Spleen (tissue), 11 donors: ENCODE measurements at regions not wholly inside any gene's neighbourhood (a gene's known extent, or its start where the extent isn't known, plus 50 kb on each side); places are given as distances from the start of the nearest gene placed in this dataset.

ENCODE experiments used
- DNase-seq: peaks from one replicate; pipeline ENCODE4 v3.0.0-alpha.2; 2020
- H3K27ac ChIP-seq, 8 donors: fragments of 200-600 bp; sonication (generic) in 7 of 8; 1 replicate in 4 of 8; 2 replicates in 4 of 8; pipeline versions ENCODE4 v1.5.0 to v1.8.0; 2016 to 2021; ENCODE audit warnings: inconsistent platforms in 4 of 8, mild to moderate bottlenecking in 4 of 8, moderate library complexity in 1 of 8
- H3K27me3 ChIP-seq, 7 donors: fragments of 200-600 bp; sonication (generic) in 6 of 7; replicated peaks in 1 of 7; 1 replicate in 4 of 7; 2 replicates in 3 of 7; pipeline versions ENCODE4 v1.5.0 to v1.8.0; 2016 to 2021; ENCODE audit warnings: inconsistent platforms in 3 of 7, mild to moderate bottlenecking in 1 of 7
- H3K36me3 ChIP-seq, 6 donors: fragments of 200-600 bp; sonication (generic) in 5 of 6; 1 replicate in 4 of 6; 2 replicates in 2 of 6; pipeline versions ENCODE4 v1.5.0 to v1.8.0; 2016 to 2021; ENCODE audit warnings: inconsistent platforms in 2 of 6
- H3K4me1 ChIP-seq, 6 donors: fragments of 200-600 bp; sonication (generic) in 5 of 6; 1 replicate in 3 of 6; 2 replicates in 3 of 6; pipeline versions ENCODE4 v1.5.0 to v1.8.0; 2016 to 2021; ENCODE audit warnings: inconsistent platforms in 3 of 6
- H3K4me3 ChIP-seq, 8 donors: fragments of 200-600 bp; sonication (generic) in 7 of 8; 1 replicate in 4 of 8; 2 replicates in 4 of 8; pipeline versions ENCODE4 v1.5.0 to v1.8.0; 2016 to 2021; ENCODE audit warnings: inconsistent platforms in 4 of 8, mild to moderate bottlenecking in 4 of 8, moderate library complexity in 2 of 8
- H3K9me3 ChIP-seq, 8 donors: fragments of 200-600 bp; sonication (generic) in 7 of 8; 1 replicate in 4 of 8; 2 replicates in 4 of 8; pipeline versions ENCODE4 v1.5.0 to v1.8.0; 2016 to 2021; ENCODE audit warnings: inconsistent platforms in 4 of 8
- CTCF ChIP-seq, 11 experiments: fragments of 200-600 bp in 7 of 11; fragments of 450-650 bp in 4 of 11; sonication (generic) in 4 of 11; IDR thresholded peaks in 8 of 11; conservative IDR thresholded peaks in 3 of 11; 1 replicate in 7 of 11; 2 replicates in 4 of 11; pipeline versions ENCODE4 v1.4.0 to v1.8.0; 2016 to 2021; ENCODE audit warnings: antibody characterized with exemption in 11 of 11, inconsistent platforms in 4 of 11, mild to moderate bottlenecking in 1 of 11
- POLR2A ChIP-seq, 3 donors: fragments of 450-650 bp; IDR thresholded peaks; one replicate each; pipeline ENCODE4 v1.5.1; 2017; ENCODE audit warnings: antibody characterized with exemption in 3 of 3, mild to moderate bottlenecking in 1 of 3
- POLR2AphosphoS5 ChIP-seq, 3 donors: sonication (generic); formaldehyde crosslinking; IDR thresholded peaks; one replicate each; pipeline ENCODE4 v1.5.1; 2017; ENCODE audit warnings: antibody characterized with exemption in 3 of 3
- WGBS, 5 donors: extraction: QIAGEN DNeasy Blood & Tissue Kit in 3 of 5; methylation state at CpG; one replicate each; pipeline versions ENCODE4 v1.1.5 to v1.1.7; 2013 to 2018; 5-methylcytosine and 5-hydroxymethylcytosine counted together
- intact Hi-C: fragments of 100-400 bp; cut with DNase I; formaldehyde crosslinking; loops from one replicate; pipeline ENCODE4 v1.15.0; 2023; ENCODE audit warnings: low total_unique reads
- donor health status: healthy with polysubstance abuse.
- donor health status: DM: no; HTN: no; CAD: no; lungs with moderate emphysema.
- donor health status: DM: no; HTN: no; CAD: no.
- donor health status: Bipolar disorder and iron deficiency.
- donor health status: healthy.
- donor health status: DM: no; HTN: no; CAD: no.
- donor health status: DM: yes; HTN: yes; CAD: no.

DNA sequence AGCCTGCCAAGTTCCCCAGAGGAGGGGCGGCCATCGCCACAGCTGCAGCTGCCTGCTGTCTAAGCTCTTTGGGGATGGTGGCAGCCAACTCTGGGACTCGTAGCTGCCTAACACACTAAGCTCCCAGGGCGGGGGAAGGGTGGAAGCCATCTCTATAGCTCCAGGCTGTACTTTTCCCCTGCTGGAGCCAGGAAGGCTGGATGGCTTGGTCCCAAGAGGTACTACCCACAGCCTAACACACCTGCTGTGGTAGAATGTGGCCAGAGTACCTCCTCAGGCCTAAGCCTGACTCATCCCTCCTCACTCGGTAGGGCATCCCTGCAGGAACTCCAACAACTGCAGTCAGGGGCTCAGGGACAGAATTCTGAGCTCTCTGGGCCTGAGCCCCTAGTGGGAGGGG, 151.7 kb upstream of the TAC1 start:
- Histone ChIP-seq H3K36me3 (no peaks in the 10 kb centered on the region), H3K27me3 (peaks cover 0 to 4% (median 0%) of the 10 kb centered on the region in 7 donors), H3K4me3 (no peak overlapping the region), H3K4me1 (no peaks in the 10 kb centered on the region), H3K27ac (no peak overlapping the region), H3K9me3 (peaks cover 0 to 32% (median 14%) of the 10 kb centered on the region in 8 donors)
- intact Hi-C loops: no loop called here
- TF ChIP-seq POLR2A (IDR thresholded peaks at IDR 0.05): no peak
- TF ChIP-seq POLR2AphosphoS5 (IDR thresholded peaks at IDR 0.05): no peak
- TF ChIP-seq CTCF (IDR thresholded peaks at IDR 0.05 in 8 of 11, conservative IDR thresholded peaks at IDR 0.05 in 3 of 11): no peak
- DNase-seq: no peak
- 71 to 89% (median 82%) methylated on average over 2 to 5 of the region's 5 CpGs for WGBS, 5 donors

- WGBS, 5 donors: 74 to 86% (median 79%) methylated on average over 2 of the region's 2 CpGs
- Histone ChIP-seq H3K27ac (no peak overlapping the region), H3K27me3 (no peaks in the 10 kb centered on the region), H3K4me3 (no peak overlapping the region), H3K36me3 (no peaks in the 10 kb centered on the region), H3K9me3 (no peaks in the 10 kb centered on the region), H3K4me1 (no peaks in the 10 kb centered on the region)
- intact Hi-C loops: no loop called here
- DNase-seq: no peak
- TF ChIP-seq POLR2AphosphoS5 (IDR thresholded peaks at IDR 0.05): no peak
- no peak for TF ChIP-seq POLR2A (IDR thresholded peaks at IDR 0.05)
- no peak for TF ChIP-seq CTCF (IDR thresholded peaks at IDR 0.05 in 8 of 11, conservative IDR thresholded peaks at IDR 0.05 in 3 of 11)
These were observed 136.4 kb upstream of the TAC1 start for GRCh38 chr7:97595439-97595838.

- intact Hi-C loops: no loop called here
- H3K27me3 ChIP-seq: no peaks in the 10 kb centered on the region
- H3K9me3 ChIP-seq: no peaks in the 10 kb centered on the region
- no peak overlapping the region for H3K4me3 ChIP-seq
- H3K27ac ChIP-seq: no peak overlapping the region
- no peaks in the 10 kb centered on the region for H3K36me3 ChIP-seq
- no peaks in the 10 kb centered on the region for H3K4me1 ChIP-seq
- no peak for DNase-seq
- TF ChIP-seq POLR2AphosphoS5 (IDR thresholded peaks at IDR 0.05) (no peak), POLR2A (IDR thresholded peaks at IDR 0.05) (no peak), CTCF (IDR thresholded peaks at IDR 0.05 in 8 of 11, conservative IDR thresholded peaks at IDR 0.05 in 3 of 11) (no peak)
- WGBS, 5 donors: 68 to 81% (median 72%) methylated on average over 1 of the region's 1 CpG
These were observed 129.9 kb upstream of the TAC1 start for GRCh38 chr7:97601931-97602457.

- 74 to 94% (median 87%) methylated on average over 2 of the region's 2 CpGs for WGBS, 5 donors
These were observed 111.4 kb upstream of the TAC1 start for GRCh38 chr7:97620495-97620894.

More at GRCh38 chr7:97620495-97620894, 111.4 kb upstream of the TAC1 start:
- DNase-seq: no peak
- no peaks in the 10 kb centered on the region for H3K36me3 ChIP-seq
- H3K4me1 ChIP-seq: no peaks in the 10 kb centered on the region
- intact Hi-C loops: no loop called here
- H3K4me3 ChIP-seq: no peak overlapping the region
- H3K27ac ChIP-seq: no peak overlapping the region
- TF ChIP-seq CTCF (IDR thresholded peaks at IDR 0.05 in 8 of 11, conservative IDR thresholded peaks at IDR 0.05 in 3 of 11) (no peak), POLR2A (IDR thresholded peaks at IDR 0.05) (no peak), POLR2AphosphoS5 (IDR thresholded peaks at IDR 0.05) (no peak)
- no peaks in the 10 kb centered on the region for H3K9me3 ChIP-seq
- H3K27me3 ChIP-seq: no peaks in the 10 kb centered on the region
